Activated CD8-positive, alpha-beta memory T cell treated with anti-CD3 and anti-CD28 coated beads, Interleukin-2, amount 50 U/mL, for 48 hours (primary cell): ENCODE measurements at regions not wholly inside any gene's neighbourhood (a gene's known extent, or its start where the extent isn't known, plus 50 kb on each side); places are given as distances from the start of the nearest gene placed in this dataset.
"Not testable (repeated sequence)": the region's sequence is repeated elsewhere in the genome, so short reads cannot be mapped to it uniquely, and the experiment has no call there.

Source experiments
- DNase-seq: peaks from one replicate; pipeline ENCODE4 v3.0.0-alpha.2; 2020

GRCh38 chr20:43836790-43837189, 77.9 kb upstream of the TOX2 start:
- no peak for DNase-seq

GRCh38 chr20:43835944-43836508, 78.6 kb upstream of the TOX2 start:
- no peak for DNase-seq

- no peak for DNase-seq
Observed at GRCh38 chr20:43833511-43834395, 80.9 kb upstream of the TOX2 start.

GRCh38 chr20:43832961-43833360, 81.7 kb upstream of the TOX2 start:
- DNase-seq, result no peak

- DNase-seq, result no peak
Observed at GRCh38 chr20:43832096-43832816, 82.4 kb upstream of the TOX2 start.

- no peak for DNase-seq
Observed at GRCh38 chr20:43831481-43832065, 83.1 kb upstream of the TOX2 start.

GRCh38 chr20:43830883-43831282, 83.8 kb upstream of the TOX2 start:
- no peak for DNase-seq

- DNase-seq, result no peak
Observed at GRCh38 chr20:43829951-43830690, 84.5 kb upstream of the TOX2 start.

- DNase-seq, result no peak
Observed at GRCh38 chr20:43827940-43828562, 86.6 kb upstream of the TOX2 start.

GRCh38 chr20:43826943-43827342, 87.7 kb upstream of the TOX2 start:
- not testable (repeated sequence) for DNase-seq

GRCh38 chr20:43825581-43825980, 89.1 kb upstream of the TOX2 start:
- DNase-seq, result no peak

GRCh38 chr20:43825051-43825402, 89.6 kb upstream of the TOX2 start:
- DNase-seq, result no peak

GRCh38 chr20:43824309-43825050, 90.2 kb upstream of the TOX2 start:
- no peak for DNase-seq

GRCh38 chr20:43821795-43822194, 92.9 kb upstream of the TOX2 start:
- DNase-seq, result no peak

- no peak for DNase-seq
Observed at GRCh38 chr20:43820731-43821330, 93.8 kb upstream of the TOX2 start.

GRCh38 chr20:43812216-43812615, 85.4 kb upstream of the GTSF1L start:
- no peak for DNase-seq

GRCh38 chr20:43809206-43809819, 82.5 kb upstream of the GTSF1L start:
- DNase-seq, result no peak

GRCh38 chr20:43804781-43805180, 78.0 kb upstream of the GTSF1L start:
- DNase-seq, result no peak

- DNase-seq, result no peak
Observed at GRCh38 chr20:43803276-43803675, 76.5 kb upstream of the GTSF1L start.

GRCh38 chr20:43800186-43800585, 73.4 kb upstream of the GTSF1L start:
- DNase-seq, result no peak

GRCh38 chr20:43799741-43800140, 72.9 kb upstream of the GTSF1L start:
- no peak for DNase-seq
